HG03520 (cell line): ENCODE measurements at regions not wholly inside any gene's neighbourhood (a gene's known extent, or its start where the extent isn't known, plus 50 kb on each side); places are given as distances from the start of the nearest gene placed in this dataset.

Experiments
- ATAC-seq: cut with Tn5 transposase; IDR thresholded peaks from one replicate; pipeline ENCODE4 v1.9.1; 2021; ENCODE audit warnings: mild to moderate bottlenecking, moderate library complexity; ENCODE audit not compliant: unreplicated experiment

- no peak for ATAC-seq
Measured at GRCh38 chr9:20200581-20200980, 411.7 kb upstream of the SLC24A2 start.

GRCh38 chr9:20199111-20199510 is 410.3 kb upstream of the SLC24A2 start:
- no peak for ATAC-seq

- ATAC-seq, result no peak
Measured at GRCh38 chr9:20197976-20198685, 409.3 kb upstream of the SLC24A2 start.

GRCh38 chr9:20191228-20191840 is 402.5 kb upstream of the SLC24A2 start:
- ATAC-seq, result no peak

- no peak for ATAC-seq
Measured at GRCh38 chr9:20189871-20190270, 401.0 kb upstream of the SLC24A2 start.

GRCh38 chr9:20188616-20189369 is 400.0 kb upstream of the SLC24A2 start:
- ATAC-seq, result no peak

- ATAC-seq, result no peak
Measured at GRCh38 chr9:20187318-20187717, 398.5 kb upstream of the SLC24A2 start.

- ATAC-seq, result no peak
Measured at GRCh38 chr9:20186823-20187222, 398.0 kb upstream of the SLC24A2 start.

GRCh38 chr9:20186231-20186630 is 397.4 kb upstream of the SLC24A2 start:
- no peak for ATAC-seq

- no peak for ATAC-seq
Measured at GRCh38 chr9:20184541-20184940, 395.7 kb upstream of the SLC24A2 start.

GRCh38 chr9:20178679-20179078 is 389.8 kb upstream of the SLC24A2 start:
- no peak for ATAC-seq

GRCh38 chr9:20178197-20178596 is 389.4 kb upstream of the SLC24A2 start:
- no peak for ATAC-seq

- no peak for ATAC-seq
Measured at GRCh38 chr9:20170122-20170521, 381.3 kb upstream of the SLC24A2 start.

GRCh38 chr9:20152151-20152725 is 363.4 kb upstream of the SLC24A2 start:
- no peak for ATAC-seq

GRCh38 chr9:20148416-20148815 is 359.6 kb upstream of the SLC24A2 start:
- ATAC-seq, result no peak

GRCh38 chr9:20144197-20144596 is 355.4 kb upstream of the SLC24A2 start:
- ATAC-seq, result no peak

- no peak for ATAC-seq
Measured at GRCh38 chr9:20139763-20140290, 351.0 kb upstream of the SLC24A2 start.

- ATAC-seq, result no peak
Measured at GRCh38 chr9:20138841-20139240, 350.0 kb upstream of the SLC24A2 start.

- no peak for ATAC-seq
Measured at GRCh38 chr9:20138116-20138515, 349.3 kb upstream of the SLC24A2 start.

- ATAC-seq, result no peak
Measured at GRCh38 chr9:20137425-20137824, 348.6 kb upstream of the SLC24A2 start.

GRCh38 chr9:20135119-20135697 is 346.4 kb upstream of the SLC24A2 start:
- no peak for ATAC-seq
